ENCODE measurements at regions not wholly inside any gene's neighbourhood (a gene's known extent, or its start where the extent isn't known, plus 50 kb on each side); places are given as distances from the start of the nearest gene placed in this dataset.

- Histone ChIP-seq H3K4me3 (no peak overlapping the region), H3K27ac (no peak overlapping the region), H3K4me1 (no peaks in the 10 kb centered on the region), H3K36me3 (no peaks in the 10 kb centered on the region), H3K9me3 (no peaks in the 10 kb centered on the region), H3K27me3 (replicated peaks in 1 of 7) (no peaks in the 10 kb centered on the region)
- intact Hi-C loops (cut with DNase I; ENCODE audit: low total_unique reads): no loop called here
- 73 to 91% (median 83%) methylated on average over 2 of the region's 2 CpGs for WGBS, 5 donors
- DNase-seq: no peak
- TF ChIP-seq, protein P1, sequence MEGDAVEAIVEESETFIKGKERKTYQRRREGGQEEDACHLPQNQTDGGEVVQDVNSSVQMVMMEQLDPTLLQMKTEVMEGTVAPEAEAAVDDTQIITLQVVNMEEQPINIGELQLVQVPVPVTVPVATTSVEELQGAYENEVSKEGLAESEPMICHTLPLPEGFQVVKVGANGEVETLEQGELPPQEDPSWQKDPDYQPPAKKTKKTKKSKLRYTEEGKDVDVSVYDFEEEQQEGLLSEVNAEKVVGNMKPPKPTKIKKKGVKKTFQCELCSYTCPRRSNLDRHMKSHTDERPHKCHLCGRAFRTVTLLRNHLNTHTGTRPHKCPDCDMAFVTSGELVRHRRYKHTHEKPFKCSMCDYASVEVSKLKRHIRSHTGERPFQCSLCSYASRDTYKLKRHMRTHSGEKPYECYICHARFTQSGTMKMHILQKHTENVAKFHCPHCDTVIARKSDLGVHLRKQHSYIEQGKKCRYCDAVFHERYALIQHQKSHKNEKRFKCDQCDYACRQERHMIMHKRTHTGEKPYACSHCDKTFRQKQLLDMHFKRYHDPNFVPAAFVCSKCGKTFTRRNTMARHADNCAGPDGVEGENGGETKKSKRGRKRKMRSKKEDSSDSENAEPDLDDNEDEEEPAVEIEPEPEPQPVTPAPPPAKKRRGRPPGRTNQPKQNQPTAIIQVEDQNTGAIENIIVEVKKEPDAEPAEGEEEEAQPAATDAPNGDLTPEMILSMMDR (IDR thresholded peaks at IDR 0.05 in 8 of 11, conservative IDR thresholded peaks at IDR 0.05 in 3 of 11): no peak
- TF ChIP-seq POLR2A (IDR thresholded peaks at IDR 0.05): no peak
- TF ChIP-seq POLR2AphosphoS5 (IDR thresholded peaks at IDR 0.05): no peak
Observed at GRCh38 chr12:91973813-91974212, 171.8 kb downstream of the BTG1 start.

DNA sequence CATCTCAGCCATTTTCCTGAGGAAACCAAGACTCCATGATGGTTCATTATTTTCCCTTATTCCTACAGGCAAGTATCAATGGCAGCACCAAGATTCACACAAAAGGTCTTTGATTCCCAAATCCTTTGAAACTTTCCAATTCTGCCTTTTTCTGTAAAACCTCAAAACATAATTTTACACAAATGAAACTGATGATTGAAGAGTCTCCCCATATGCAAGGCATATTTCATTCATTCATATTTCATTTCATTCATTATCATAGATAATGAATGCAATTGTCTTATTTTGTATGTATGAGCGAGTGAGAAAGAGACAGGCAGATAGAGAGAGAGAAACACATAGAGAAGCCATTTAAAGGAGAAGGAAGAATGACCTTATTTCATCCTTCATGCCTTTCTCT, 172.8 kb downstream of the BTG1 start:
- Histone ChIP-seq H3K9me3 (no peaks in the 10 kb centered on the region), H3K4me3 (no peak overlapping the region), H3K4me1 (no peaks in the 10 kb centered on the region), H3K27me3 (replicated peaks in 1 of 7) (no peaks in the 10 kb centered on the region), H3K36me3 (no peaks in the 10 kb centered on the region), H3K27ac (no peak overlapping the region)
- intact Hi-C loops (cut with DNase I; ENCODE audit: low total_unique reads): no loop called here
- DNase-seq: no peak
- TF ChIP-seq POLR2A (IDR thresholded peaks at IDR 0.05) (no peak), POLR2AphosphoS5 (IDR thresholded peaks at IDR 0.05) (no peak)
- TF ChIP-seq, protein P1 (IDR thresholded peaks at IDR 0.05 in 8 of 11, conservative IDR thresholded peaks at IDR 0.05 in 3 of 11): no peak
- WGBS, 5 donors: 87 to 97% (median 96%) methylated on average over 1 of the region's 1 CpG

DNA sequence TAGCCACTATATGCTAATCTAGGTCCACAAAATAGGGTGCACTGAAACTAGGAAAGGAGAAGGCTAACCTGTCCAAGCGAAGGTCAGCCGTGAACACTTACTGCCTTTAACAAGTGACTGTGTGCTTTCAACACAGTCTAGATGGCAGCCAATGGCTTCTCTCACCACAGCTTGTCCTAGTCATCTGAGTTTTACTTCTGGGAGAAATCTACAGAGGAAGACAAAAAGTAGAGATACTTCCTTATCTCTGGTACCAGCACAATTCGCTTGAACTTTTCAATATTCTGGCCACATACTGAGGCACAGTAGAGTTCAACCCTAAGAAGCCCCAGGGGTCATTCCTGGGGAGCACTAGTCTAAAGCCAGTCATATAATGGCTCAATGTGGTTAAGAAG, 176.9 kb downstream of the BTG1 start:
- Histone ChIP-seq H3K27ac (no peak overlapping the region), H3K27me3 (replicated peaks in 1 of 7) (no peaks in the 10 kb centered on the region), H3K4me3 (no peak overlapping the region), H3K36me3 (no peaks in the 10 kb centered on the region), H3K4me1 (no peaks in the 10 kb centered on the region), H3K9me3 (no peaks in the 10 kb centered on the region)
- WGBS, 5 donors: 92 to 100% (median 93%) methylated on average over 3 of the region's 3 CpGs
- no peak for TF ChIP-seq POLR2AphosphoS5 (IDR thresholded peaks at IDR 0.05)
- TF ChIP-seq POLR2A (IDR thresholded peaks at IDR 0.05): no peak
- TF ChIP-seq, protein P1 (IDR thresholded peaks at IDR 0.05 in 8 of 11, conservative IDR thresholded peaks at IDR 0.05 in 3 of 11): no peak
- intact Hi-C loops (cut with DNase I; ENCODE audit: low total_unique reads): no loop called here
- no peak for DNase-seq

DNA sequence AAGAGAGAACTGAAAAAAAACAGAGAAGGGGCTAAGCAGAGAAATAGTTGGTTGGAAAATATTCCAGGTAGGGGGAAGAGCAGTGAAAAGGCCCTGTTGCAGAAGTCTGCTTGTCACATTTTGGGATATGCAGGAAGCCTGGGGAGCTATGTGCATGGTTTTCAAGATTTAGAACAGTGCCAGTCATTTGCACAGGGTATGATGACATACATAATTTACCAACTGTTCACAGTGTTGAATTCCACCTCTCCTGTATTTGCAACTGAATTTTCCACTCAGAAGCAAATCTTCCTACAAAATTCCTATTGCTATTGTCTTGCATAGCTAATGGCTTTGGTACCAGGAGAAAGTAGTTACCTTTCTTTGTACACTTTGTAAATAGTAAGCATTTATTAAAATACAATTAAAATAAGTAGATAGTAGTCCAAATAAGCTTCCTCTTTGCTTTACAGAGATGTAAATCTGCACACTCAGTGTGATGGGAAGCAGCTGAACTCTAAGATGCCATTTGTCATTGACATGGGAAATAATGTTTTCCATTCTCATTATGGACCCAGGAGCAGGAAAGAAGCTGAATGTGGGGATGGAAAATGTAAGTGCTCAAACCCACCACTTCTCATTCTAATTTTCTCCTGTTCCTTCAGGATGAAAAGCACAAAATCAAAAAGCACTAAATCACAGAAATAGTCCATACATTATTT, 177.4 kb downstream of the BTG1 start:
- Histone ChIP-seq H3K36me3 (no peaks in the 10 kb centered on the region), H3K4me3 (no peak overlapping the region), H3K4me1 (no peaks in the 10 kb centered on the region), H3K27ac (no peak overlapping the region), H3K9me3 (no peaks in the 10 kb centered on the region), H3K27me3 (replicated peaks in 1 of 7) (no peaks in the 10 kb centered on the region)
- TF ChIP-seq POLR2A (IDR thresholded peaks at IDR 0.05) (no peak), POLR2AphosphoS5 (IDR thresholded peaks at IDR 0.05) (no peak)
- TF ChIP-seq, protein P1 (IDR thresholded peaks at IDR 0.05 in 8 of 11, conservative IDR thresholded peaks at IDR 0.05 in 3 of 11): no peak
- intact Hi-C loops (cut with DNase I; ENCODE audit: low total_unique reads): no loop called here
- DNase-seq: no peak
